22Rv1 (cell line): ENCODE measurements at regions not wholly inside any gene's neighbourhood (a gene's known extent, or its start where the extent isn't known, plus 50 kb on each side); places are given as distances from the start of the nearest gene placed in this dataset.
"Not testable (repeated sequence)": the region's sequence is repeated elsewhere in the genome, so short reads cannot be mapped to it uniquely, and the experiment has no call there.

Experiments used
- H3K27ac ChIP-seq: fragments of 450-650 bp; 2 replicates; pipeline ENCODE4 v1.5.1; 2017
- CTCF ChIP-seq: fragments of 450-650 bp; IDR thresholded peaks from 2 replicates; pipeline ENCODE4 v1.5.1; 2017; ENCODE audit warnings: mild to moderate bottlenecking
- ZFX ChIP-seq: fragments of 450-650 bp; IDR thresholded peaks from 2 replicates; pipeline ENCODE4 v1.6.1; 2017; ENCODE audit warnings: antibody characterized with exemption, borderline replicate concordance

GRCh38 chr5:125486634-125487033, 740.2 kb upstream of the ZNF608 start:
- peak overlapping the region; percentile 88 for H3K27ac ChIP-seq
- TF ChIP-seq CTCF (no peak), ZFX (no peak)

GRCh38 chr5:125487231-125487630, 740.8 kb upstream of the ZNF608 start:
- TF ChIP-seq ZFX: no peak
- TF ChIP-seq CTCF: no peak
- no peak overlapping the region for H3K27ac ChIP-seq

GRCh38 chr5:125487652-125488051, 741.2 kb upstream of the ZNF608 start:
- H3K27ac ChIP-seq: not testable (repeated sequence)

- TF ChIP-seq ZFX: no peak
- no peak overlapping the region for H3K27ac ChIP-seq
Measured at GRCh38 chr5:125489146-125489545, 742.7 kb upstream of the ZNF608 start.

GRCh38 chr5:125491986-125492492, 745.6 kb upstream of the ZNF608 start:
- no peak overlapping the region for H3K27ac ChIP-seq
- TF ChIP-seq CTCF (no peak), ZFX (no peak)

GRCh38 chr5:125492977-125493376, 746.5 kb upstream of the ZNF608 start:
- H3K27ac ChIP-seq: no peak overlapping the region

GRCh38 chr5:125496393-125496792, 750.0 kb upstream of the ZNF608 start:
- no peak overlapping the region for H3K27ac ChIP-seq
- no peak for TF ChIP-seq ZFX
- TF ChIP-seq CTCF: no peak

More at GRCh38 chr5:125492977-125493376, 746.5 kb upstream of the ZNF608 start:
- no peak for TF ChIP-seq ZFX
- no peak for TF ChIP-seq CTCF

- TF ChIP-seq CTCF (no peak), ZFX (no peak)
- H3K27ac ChIP-seq: peak overlapping the region; percentile 63
Measured at GRCh38 chr5:125497651-125498050, 751.2 kb upstream of the ZNF608 start.
